ENCODE measurements at regions not wholly inside any gene's neighbourhood (a gene's known extent, or its start where the extent isn't known, plus 50 kb on each side); places are given as distances from the start of the nearest gene placed in this dataset.
"Not testable (repeated sequence)": the region's sequence is repeated elsewhere in the genome, so short reads cannot be mapped to it uniquely, and the experiment has no call there.

DNA sequence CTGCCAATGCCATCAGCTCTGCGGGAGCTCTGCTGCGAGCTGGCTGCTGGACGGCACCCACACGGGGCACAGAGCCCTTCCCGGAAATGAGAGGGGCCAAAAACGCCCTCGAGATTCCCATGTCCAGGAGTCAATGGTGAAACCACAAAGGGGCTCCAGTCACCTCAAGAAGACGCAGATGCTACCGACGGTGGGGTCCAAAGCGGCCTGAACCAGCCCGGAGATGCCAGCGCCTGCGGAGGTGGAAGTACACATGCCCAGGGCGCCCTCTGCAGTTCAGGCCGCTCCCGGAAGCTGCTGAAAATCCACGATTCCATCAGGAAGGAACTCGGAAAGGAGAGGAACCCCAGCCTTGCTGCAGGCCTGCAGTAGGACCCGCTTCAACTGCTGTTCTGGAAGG, 82.4 kb upstream of the SELENOP start:
- DNase-seq (ENCODE audit: low read depth, low spot score): no peak

- DNase-seq (ENCODE audit: low read depth, low spot score): peak; percentile 15
These were observed 77.7 kb upstream of the SELENOP start for GRCh38 chr5:42889311-42889933.

DNA sequence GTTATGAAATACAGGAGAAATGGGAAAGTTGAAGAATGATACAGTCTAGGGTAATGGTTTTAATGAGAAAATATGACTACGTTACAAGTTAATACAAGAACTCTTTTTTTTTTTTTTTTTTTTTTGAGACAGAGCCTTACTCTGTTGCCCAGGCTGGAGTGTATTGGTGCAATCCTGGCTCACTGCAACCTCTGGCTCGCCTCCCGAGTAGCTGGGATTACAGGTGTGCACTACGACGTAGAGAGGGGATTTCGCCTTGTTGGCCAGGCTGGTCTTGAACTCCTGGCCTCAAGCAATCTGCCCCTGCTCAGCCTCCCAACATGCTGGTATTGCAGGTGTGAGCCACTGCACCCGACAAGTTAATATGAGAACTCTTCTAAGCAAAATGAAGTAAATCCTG, 77.1 kb upstream of the SELENOP start:
- DNase-seq (ENCODE audit: low read depth, low spot score): no peak

DNA sequence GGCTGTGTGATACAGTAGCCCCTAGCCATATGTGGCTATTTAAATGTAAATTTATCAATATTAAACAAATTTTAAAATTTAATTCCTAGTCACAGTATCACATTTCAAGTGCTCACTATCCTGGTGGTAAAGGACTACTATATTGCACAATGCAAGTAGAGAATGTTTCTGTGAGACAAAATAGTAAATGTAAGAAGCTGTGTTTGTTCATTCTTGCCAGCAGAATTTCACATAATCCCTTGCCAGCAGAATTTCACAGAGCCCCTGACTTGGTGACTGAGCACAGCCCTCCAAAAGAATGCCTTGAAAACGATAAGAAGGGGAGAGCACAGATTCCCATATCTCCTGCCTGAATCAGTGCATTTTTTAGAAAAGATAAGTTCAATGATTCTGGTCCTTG, 75.9 kb upstream of the SELENOP start:
- DNase-seq (ENCODE audit: low read depth, low spot score): no peak

DNA sequence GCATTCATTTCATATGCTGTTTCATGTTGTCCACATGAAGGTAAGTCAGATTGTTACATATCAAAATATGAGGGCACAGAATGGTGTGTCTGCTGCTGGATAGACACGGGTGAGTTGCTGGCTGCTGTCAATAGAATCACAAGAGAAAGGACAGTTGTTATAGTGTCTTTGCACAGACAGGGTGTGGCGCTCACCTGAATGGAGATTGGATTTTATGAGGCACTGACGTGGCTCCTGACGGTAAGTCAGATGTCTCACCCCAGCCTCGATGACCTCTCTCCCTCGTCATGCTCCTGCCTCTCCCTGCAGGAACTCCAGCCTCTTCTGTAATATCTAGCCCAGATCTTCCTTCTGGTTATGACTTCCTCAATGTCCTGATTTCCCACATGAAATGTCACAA, 75.4 kb upstream of the SELENOP start:
- DNase-seq (ENCODE audit: low read depth, low spot score): no peak

GRCh38 chr5:42886635-42887034, 74.9 kb upstream of the SELENOP start:
- no peak for DNase-seq (ENCODE audit: low read depth, low spot score)

DNA sequence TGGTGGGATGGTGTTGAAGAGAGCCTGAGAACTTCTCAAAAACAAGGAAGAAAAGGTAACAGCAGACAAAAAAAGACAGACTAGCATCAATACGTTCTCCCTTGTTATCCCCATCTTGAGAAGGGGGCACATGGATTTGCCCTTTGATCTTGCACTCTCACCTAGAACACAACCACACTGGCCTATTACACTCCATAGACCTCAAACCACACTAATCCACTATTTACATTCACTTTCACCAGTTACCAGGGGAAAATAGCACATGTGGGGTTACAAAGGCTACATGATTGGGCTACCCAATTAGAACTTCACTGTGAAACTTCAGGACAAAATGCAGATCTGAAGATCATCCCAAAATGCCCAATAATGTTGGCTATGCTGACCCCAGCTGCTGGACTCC, 72.6 kb upstream of the SELENOP start:
- no peak for DNase-seq (ENCODE audit: low read depth, low spot score)

- no peak for DNase-seq (ENCODE audit: low read depth, low spot score)
These were observed 69.9 kb upstream of the SELENOP start for GRCh38 chr5:42881416-42882117.

- no peak for DNase-seq (ENCODE audit: low read depth, low spot score)
These were observed 68.9 kb upstream of the SELENOP start for GRCh38 chr5:42880496-42881150.

DNA sequence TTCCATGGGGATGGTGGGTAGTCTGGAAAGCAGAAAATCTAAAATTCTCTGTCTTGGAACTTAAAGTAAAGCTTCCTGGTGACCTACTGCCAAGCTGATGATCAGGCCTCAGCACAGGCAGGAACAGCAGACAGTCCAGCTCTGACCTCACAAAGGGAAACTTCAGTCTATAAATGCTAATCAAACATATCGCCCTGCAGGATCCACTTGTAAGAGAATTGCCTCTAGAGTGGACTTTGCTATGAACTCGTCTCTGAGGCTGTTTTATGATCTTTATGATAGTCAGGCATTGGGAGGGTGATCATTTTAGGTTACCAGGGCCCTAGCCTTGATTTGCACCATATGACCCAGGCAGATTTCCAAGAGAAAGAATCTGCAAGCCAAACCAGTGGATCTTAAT, 67.6 kb upstream of the SELENOP start:
- no peak for DNase-seq (ENCODE audit: low read depth, low spot score)

- no peak for DNase-seq (ENCODE audit: low read depth, low spot score)
These were observed 66.9 kb upstream of the SELENOP start for GRCh38 chr5:42878550-42878949.

- DNase-seq (ENCODE audit: low read depth, low spot score): no peak
These were observed 66.3 kb upstream of the SELENOP start for GRCh38 chr5:42878041-42878440.

DNA sequence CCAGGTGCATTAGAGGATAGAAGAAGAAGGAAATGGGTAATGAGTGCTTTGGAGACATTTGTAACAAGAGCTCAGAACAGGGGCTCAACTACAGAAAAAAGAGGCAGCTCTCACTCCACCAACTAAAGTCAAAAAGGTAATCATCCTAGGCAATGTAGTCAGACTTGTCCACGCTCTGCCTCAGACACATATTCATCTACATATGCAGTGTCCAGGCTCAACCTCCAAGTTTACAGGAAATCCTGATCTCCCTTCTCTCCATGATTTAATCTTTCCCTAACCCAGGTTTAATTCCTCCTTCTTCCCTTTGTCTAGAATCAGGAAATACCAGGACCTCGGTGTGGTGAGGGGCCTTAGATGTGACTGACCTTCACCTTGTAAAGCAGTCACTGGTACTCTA, 65.7 kb upstream of the SELENOP start:
- DNase-seq (ENCODE audit: low read depth, low spot score): no peak

DNA sequence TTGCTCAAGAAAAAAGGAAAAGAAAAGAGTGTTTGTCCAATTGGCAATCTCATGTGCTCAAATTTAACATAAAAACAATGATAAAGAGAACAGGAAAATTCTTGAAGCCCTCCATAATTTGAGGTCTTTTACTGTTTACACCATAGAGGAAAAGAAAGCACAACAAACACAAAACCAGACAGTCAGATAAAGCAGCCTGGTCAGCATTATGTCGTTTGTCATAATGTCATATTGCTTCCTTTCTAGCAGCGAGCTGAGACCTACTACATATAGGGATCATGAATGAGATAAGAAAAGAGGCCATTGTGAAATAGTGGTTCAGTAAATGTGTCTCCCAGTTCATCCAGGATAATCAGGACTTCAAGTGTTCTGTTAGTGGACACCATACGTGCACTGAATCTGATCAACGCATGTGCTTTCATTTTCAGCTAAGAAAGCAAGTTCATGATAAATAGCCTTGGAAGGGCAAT, 64.7 kb upstream of the SELENOP start:
- no peak for DNase-seq (ENCODE audit: low read depth, low spot score)

GRCh38 chr5:42875785-42876374, 64.2 kb upstream of the SELENOP start:
- DNase-seq (ENCODE audit: low read depth, low spot score): no peak

- no peak for DNase-seq (ENCODE audit: low read depth, low spot score)
These were observed 63.5 kb upstream of the SELENOP start for GRCh38 chr5:42875211-42875610.

GRCh38 chr5:42874621-42875198, 63.0 kb upstream of the SELENOP start:
- DNase-seq (ENCODE audit: low read depth, low spot score): no peak

DNA sequence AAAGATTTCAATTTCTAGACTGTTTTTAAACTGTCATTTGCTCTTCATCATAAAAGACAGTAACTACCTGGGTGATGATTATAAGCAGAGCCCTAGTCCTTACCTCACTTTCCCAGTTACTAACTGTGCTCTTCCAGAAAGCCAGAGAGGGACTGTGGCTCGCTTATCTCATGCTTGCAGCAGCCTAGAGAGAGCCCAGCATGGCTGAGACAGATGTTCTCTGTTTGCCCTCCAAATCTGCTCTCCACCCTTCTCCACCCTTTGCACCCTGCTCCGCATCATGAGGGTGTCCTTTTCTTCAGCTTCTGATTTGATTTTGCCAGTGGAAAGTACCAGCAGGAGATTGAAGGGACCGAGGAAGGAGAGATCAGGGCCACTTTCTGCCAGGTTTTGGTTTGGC, 61.2 kb upstream of the SELENOP start:
- no peak for DNase-seq (ENCODE audit: low read depth, low spot score)

DNA sequence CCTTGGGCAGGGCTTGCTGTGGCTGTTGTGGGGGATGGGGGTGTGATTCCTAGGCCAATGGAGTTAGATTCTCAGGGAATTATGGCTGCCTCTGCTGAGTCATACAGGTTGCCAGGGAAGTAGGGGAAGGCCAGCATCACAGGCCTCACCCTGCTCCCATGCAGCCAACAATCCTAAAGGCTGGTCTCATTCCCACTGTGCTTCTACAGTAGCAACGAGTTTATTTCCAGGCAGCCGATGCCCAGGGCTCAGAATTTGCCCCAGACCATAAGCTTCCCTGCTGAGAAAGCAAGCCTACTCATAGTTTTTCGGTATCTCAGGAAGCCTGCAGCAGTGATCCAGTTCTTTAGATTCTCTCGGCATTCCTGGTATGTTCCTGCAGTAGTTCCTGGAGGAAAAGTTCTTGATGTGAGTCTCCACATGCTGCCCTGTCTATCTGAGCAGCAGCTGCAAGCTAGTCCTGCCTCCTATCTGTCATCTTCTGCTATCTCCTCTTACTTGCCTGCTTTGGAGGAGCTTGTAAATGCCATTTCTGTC, 59.3 kb upstream of the SELENOP start:
- no peak for DNase-seq (ENCODE audit: low read depth, low spot score)

GRCh38 chr5:42868417-42868816, 56.7 kb upstream of the SELENOP start:
- DNase-seq (ENCODE audit: low read depth, low spot score): not testable (repeated sequence)

- not testable (repeated sequence) for DNase-seq (ENCODE audit: low read depth, low spot score)
These were observed 53.1 kb upstream of the SELENOP start for GRCh38 chr5:42864749-42865148.
